GM18907 (cell line): ENCODE measurements at regions not wholly inside any gene's neighbourhood (a gene's known extent, or its start where the extent isn't known, plus 50 kb on each side); places are given as distances from the start of the nearest gene placed in this dataset.
"Not testable (repeated sequence)": the region's sequence is repeated elsewhere in the genome, so short reads cannot be mapped to it uniquely, and the experiment has no call there.

ENCODE experiments used
- ATAC-seq: cut with Tn5 transposase; IDR thresholded peaks from one replicate; pipeline ENCODE4 v1.9.1; 2021; ENCODE audit warnings: mild to moderate bottlenecking, moderate library complexity; ENCODE audit not compliant: unreplicated experiment

DNA sequence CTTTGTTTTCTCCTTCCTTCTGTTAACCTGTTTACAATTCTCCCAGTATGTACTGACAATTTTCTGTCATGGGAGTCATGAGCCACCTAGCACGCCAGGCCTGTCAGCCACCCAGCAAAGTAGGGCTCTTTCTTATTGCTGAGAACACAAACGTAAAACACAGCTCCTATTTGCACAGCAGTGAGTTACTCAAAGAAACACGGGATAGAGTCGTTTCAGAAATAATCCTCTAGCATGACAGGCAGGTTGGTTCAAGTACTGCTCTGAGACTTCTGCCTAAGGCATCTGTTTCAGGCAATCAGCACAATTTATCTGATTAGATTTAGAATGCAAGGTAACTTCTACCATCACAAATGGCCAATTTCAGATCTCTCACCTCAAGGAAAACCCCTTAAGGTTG, 88.8 kb downstream of the CD24 start:
- ATAC-seq: no peak

- ATAC-seq: no peak
Measured at GRCh38 chr6:106884576-106884975, 90.0 kb downstream of the CD24 start.

- ATAC-seq: no peak
Measured at GRCh38 chr6:106883808-106884262, 90.7 kb downstream of the CD24 start.

GRCh38 chr6:106882601-106883518, 91.7 kb downstream of the CD24 start:
- no peak for ATAC-seq

GRCh38 chr6:106882138-106882537, 92.4 kb downstream of the CD24 start:
- ATAC-seq: no peak

GRCh38 chr6:106880952-106881351, 93.6 kb downstream of the CD24 start:
- no peak for ATAC-seq

DNA sequence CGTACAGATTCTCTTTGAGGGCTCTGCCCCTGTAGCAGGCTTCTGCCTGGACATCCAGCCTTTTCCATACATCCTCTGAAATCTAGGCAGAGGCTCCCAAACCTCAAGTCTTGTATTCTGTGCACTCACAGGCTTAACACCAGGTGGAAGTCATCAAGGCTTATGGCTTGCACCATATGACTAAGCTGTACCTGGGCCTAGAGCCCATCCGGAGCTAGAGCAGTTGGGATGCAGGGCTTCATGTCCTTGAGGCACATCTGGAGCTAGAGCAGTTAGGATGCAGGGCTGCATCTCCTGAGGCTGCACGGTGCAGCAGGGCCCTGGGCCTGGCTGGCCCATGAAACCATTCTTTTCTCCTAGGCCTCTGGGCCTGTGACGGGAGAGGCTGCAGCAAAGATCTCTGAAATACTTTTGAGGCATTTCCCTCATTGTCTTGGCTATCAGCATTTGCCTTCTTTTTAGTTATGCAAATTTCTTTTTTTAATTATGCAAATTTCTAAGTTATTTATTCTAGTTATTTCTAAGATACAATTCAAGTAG, 98.7 kb downstream of the CD24 start:
- ATAC-seq: no peak

DNA sequence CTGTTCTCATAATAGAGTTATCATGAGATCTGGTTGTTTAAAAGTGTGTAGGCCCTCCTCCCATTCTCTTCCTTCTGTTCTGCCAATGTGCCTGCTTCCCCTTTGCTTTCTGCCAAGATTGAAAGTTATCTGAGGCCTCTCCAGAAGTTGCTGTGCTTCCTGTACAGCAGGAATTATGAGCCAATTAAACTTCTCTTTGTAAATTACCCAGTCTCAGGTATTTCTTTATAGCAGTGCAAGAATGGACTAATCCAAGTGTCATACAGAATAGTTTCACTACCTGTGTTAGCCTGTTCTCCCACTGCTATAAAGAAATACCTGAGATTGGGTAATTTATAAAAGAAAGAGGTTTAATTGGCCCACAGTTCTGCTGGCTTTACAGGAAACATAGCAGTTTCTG, 100.0 kb downstream of the CD24 start:
- ATAC-seq: no peak

- ATAC-seq: no peak
Measured at GRCh38 chr6:106872049-106872448, 102.5 kb downstream of the CD24 start.

DNA sequence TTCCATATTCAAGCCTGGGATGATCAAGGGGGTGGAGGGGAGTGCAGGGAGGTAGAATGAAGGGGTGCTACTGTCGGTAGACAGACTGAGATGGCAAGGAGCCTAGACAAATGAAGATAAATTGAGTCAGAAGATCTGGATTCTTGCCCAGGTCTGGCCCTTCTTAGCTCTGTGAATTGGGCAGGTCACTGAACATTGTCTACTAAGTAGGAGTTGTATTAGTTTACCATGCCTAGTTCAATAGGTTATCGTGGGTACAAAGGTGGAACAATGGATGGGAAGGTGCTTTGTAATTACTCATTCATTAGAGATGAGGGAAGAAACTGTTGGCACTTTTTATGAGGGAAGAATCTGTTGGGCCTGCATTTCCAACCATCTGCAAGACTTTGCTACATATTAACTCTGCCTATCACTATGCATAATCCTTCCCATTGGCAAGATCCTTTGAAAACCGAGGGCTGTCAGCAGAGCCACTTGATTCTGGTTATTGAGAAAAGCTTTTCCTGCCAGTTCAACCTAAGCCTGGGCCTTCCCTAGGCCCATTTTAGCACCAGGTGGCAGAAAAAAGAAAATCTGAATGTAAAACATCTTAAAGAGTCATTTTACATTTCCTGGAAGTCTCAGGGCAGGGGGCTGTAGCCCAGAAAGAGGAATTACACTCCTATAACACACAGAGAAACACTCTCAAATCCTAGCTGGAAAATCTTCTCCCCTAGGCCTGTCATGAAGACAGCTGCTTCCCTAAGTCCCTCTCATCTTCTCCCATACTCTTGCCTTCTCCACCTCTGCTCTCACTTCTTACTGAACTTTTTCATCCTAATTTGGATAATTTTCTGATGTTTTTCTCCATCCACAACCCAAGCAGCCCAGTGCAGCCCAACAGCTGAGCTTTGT, 103.5 kb downstream of the CD24 start:
- ATAC-seq: no peak

DNA sequence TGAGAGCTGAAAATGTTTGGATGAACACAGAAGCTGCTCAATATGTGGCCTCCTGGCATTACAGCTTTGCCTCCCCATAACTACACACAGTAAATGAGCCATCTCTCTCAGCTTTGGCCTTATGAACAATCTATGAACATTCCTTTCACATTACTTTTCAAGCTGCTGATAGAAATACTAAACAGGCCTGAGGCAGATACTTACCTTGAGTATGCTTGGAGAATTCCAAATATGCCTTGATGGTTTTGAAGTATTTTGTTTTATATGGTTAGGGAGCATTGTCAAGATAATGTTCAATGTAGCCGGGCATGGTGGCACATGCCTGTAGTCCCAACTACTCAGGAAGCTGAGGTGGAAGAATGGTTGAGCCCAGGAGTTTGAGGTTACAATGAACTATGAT, 104.5 kb downstream of the CD24 start:
- ATAC-seq: no peak

DNA sequence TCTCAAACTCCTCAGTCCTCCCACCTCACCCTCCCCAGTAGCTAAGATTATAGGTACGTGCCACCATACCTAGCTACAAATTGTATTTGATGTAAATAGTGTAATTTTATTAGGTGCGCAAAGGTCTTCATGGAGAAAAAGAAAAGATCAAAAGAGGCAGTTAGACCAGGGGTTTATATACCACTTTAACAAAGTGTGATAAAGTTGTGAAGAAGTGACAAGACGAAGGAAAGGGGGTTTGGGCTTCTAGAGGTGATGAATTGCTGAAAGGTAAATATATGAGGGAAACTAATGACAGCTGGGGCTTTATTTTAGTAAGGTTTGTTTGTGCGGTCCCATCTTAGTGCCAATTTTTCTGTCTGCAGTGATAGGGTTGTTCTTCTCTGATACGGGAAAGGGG, 105.3 kb downstream of the CD24 start:
- no peak for ATAC-seq

DNA sequence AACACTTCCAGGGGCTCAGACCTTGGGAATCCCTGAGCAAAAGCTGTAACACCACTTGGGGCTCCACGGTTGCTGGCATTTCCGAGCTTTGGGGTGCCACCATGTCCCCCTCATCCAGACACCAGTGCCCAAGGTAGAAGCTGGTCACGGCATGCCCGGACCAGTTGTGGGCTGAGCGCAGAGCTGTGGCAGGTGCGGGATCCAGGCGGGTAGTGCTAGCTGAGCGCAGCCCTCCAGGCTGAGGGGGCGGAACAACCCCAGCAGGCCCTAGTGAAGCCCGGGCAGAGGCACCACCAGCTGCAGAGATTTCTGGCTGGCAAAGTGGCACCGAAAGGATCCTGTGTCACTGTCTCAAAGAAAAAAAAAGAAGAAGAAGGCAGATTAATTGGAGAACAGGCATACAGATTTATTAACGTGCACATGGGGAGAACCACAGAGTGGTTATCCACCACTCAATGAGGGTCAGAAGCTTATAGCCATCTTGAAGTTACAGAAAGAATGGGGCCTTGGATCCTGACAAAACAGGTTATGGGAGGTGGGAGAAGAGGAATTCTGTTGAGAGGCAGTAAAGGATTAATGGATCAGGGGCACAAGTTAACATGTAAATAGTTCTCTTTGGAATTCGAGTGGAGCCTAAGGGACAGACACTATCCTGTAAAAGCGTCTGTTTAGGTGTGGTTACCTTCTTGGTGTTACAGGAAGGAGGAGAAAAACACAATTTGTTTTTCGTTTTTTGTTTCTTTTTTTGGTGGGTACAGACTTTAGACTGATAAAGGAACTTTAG, 107.5 kb downstream of the CD24 start:
- no peak for ATAC-seq

- no peak for ATAC-seq
Measured at GRCh38 chr6:106862858-106863257, 111.7 kb downstream of the CD24 start.

DNA sequence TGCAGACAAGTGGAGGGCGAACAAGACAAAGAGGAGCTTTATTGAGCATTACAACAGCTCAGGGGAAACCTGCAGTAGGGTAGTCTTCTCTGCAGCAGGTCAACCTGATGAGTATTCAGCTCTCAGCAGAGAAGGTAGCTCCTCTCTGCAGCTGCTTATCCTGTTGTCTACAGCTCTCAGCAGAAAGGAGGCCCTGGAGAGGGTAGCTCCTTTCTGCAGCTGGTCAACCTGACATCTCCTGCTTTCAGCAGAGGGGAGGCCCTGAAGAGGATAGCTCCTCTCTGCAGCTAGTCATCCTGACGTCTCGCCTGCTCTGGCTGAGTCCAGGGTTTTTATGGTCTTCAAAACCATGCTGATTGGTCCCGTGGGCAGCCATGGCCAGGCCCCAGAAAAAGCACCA, 113.6 kb downstream of the CD24 start:
- ATAC-seq: no peak

- ATAC-seq: no peak
Measured at GRCh38 chr6:106858653-106859092, 115.9 kb downstream of the CD24 start.

DNA sequence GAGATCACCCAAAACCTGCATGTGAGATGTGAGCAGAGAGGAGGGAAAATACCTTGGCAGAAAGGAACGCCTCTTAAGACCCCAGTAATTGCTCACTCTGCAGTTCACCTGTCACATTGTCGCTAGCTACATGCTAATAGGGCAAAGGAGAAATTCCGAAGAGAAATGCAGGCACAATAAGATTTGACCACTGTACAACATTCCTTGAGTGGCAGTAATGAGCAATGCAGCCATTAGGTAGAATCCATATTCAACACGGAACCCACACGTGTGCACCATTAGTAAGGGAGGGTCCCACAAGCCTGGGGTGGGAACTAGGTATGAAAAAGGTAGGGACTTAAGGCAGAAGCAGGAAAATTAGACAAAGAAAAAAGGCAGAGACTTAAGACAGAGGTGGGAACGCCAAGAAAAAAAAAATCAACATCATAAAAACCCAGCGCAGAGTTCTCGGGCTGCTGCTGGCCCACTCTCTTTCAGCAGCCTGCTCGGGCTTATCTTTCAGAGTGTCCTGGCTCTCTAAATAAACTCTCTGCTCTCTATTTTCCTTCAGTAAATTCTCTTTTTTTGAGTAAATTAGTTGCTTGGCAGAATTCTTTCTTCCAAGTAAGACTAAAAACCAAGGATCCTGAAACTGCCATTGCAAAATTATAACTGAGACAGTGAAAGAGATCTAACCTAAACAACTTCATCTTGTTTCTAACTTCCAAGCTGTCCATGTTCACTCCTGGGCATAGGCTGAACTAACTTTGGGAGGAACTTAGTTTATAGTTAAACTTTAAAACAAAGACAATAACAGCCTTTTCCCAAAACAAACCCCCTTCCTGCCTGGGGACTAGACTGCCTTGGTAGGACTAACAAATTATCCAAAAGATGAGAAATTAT, 116.5 kb downstream of the CD24 start:
- no peak for ATAC-seq

DNA sequence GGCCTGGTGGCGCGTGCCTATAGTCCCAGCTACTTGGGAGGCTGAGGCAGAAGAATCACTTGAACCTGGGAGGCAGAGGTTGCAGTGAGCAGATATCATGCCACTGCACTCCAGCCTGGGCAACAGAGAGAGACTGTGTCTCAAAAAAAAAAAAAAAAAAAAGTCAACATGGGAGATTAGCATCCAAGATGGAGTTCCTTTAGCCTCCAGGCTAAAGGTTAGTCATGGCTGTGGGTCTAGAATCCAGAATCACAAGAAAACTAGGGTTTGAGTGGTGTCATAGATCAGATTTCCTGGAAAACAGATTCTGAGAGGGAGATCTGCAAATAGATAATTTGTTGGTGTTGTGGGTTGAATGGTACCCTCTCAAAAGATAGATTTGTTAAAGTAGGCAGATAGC, 117.2 kb downstream of the CD24 start:
- not testable (repeated sequence) for ATAC-seq

DNA sequence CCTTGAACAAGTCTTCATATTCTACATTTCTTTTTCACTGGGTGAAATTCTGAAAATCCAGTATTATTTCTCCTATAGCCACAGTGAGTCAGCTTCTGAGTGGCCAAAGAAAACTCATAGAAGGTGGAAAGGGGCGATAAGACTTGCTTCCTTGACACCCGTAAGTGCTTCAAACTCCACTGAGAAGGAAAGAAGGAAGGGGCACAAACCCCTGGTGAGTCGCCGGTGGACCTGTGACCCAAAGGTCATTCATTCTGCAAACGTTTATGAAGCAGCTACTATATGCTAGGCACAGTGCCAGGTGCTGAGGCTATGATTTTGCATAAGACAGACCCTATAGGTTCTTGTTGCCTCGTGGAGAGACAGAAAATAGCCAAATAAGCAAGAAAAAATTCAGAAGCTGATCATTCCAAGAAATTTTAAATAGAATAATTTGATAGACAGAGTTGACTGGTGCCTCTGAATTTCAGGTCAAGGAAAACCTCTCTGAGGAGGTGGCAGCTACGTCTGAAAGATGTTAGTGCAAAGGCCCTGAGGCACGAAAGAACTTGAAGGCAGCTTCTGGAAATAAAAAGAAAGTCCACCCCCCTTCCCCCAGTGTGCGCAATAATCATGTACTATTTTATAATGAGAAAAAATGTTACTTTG, 118.2 kb downstream of the CD24 start:
- ATAC-seq: no peak
